K562 (cell line): ENCODE measurements at regions not wholly inside any gene's neighbourhood (a gene's known extent, or its start where the extent isn't known, plus 50 kb on each side); places are given as distances from the start of the nearest gene placed in this dataset.

Experiments used
- BRD4 ChIP-seq: fragments of 200-600 bp; sonication (generic); IDR thresholded peaks from 2 replicates; pipeline ENCODE4 v1.6.1; 2017; ENCODE audit warnings: inconsistent platforms
- CTCF ChIP-seq, 3 experiments: IDR thresholded peaks in 2 of 3; conservative IDR thresholded peaks in 1 of 3; 2 replicates each; pipeline ENCODE4 v1.5.1; 2011 to 2012; ENCODE audit warnings: low read length in 3 of 3, mild to moderate bottlenecking in 3 of 3, control low read depth in 2 of 3, improper control_type of control experiment in 1 of 3, inconsistent platforms in 1 of 3, low read depth in 1 of 3, mixed read lengths in 1 of 3, moderate library complexity in 1 of 3; ENCODE audit not compliant: insufficient read depth in 2 of 3
- KDM2B ChIP-seq: fragments of 250-450 bp; sonication (Bioruptor Pico); IDR thresholded peaks from 2 replicates; pipeline ENCODE4 v1.8.0; 2021; ENCODE audit warnings: mild to moderate bottlenecking, moderate library complexity
- MAZ ChIP-seq, 2 experiments: fragments of 450-650 bp in 1 of 2; sonication (generic) in 1 of 2; formaldehyde crosslinking; IDR thresholded peaks in 1 of 2; conservative IDR thresholded peaks in 1 of 2; 2 replicates each; pipeline versions ENCODE4 v1.4.0 to v1.5.0; 2020; ENCODE audit warnings: mild to moderate bottlenecking in 1 of 2, missing genetic modification reagents in 1 of 2
- NBN ChIP-seq: fragments of 450-650 bp; IDR thresholded peaks from 2 replicates; pipeline ENCODE4 v1.6.1; 2016; ENCODE audit warnings: low read depth, mild to moderate bottlenecking
- NR2C1 ChIP-seq, 2 experiments: fragments of 450-650 bp; IDR thresholded peaks; 2 replicates each; pipeline ENCODE4 v1.6.1; 2017; ENCODE audit warnings: mild to moderate bottlenecking in 2 of 2, antibody characterized with exemption in 1 of 2, inconsistent platforms in 1 of 2, missing compliant biosample characterization in 1 of 2, missing genetic modification characterization in 1 of 2
- NRF1 ChIP-seq, 2 experiments: fragments of 450-650 bp; IDR thresholded peaks in 1 of 2; conservative IDR thresholded peaks in 1 of 2; 2 replicates each; pipeline ENCODE4 v1.6.1; 2014; ENCODE audit warnings: mild to moderate bottlenecking in 2 of 2
- PCBP2 ChIP-seq: fragments of 200-400 bp; formaldehyde crosslinking; IDR thresholded peaks from 2 replicates; pipeline ENCODE4 v1.6.1; 2018; ENCODE audit warnings: low read length, low read depth, mild to moderate bottlenecking, moderate library complexity; ENCODE audit not compliant: poor library complexity, severe bottlenecking
- RBBP5 ChIP-seq: fragments of 200-600 bp; sonication (generic); IDR thresholded peaks from 2 replicates; pipeline ENCODE4 v1.6.1; 2012; ENCODE audit warnings: borderline replicate concordance, mild to moderate bottlenecking, low read length, control low read depth, inconsistent platforms; ENCODE audit not compliant: insufficient read depth, poor library complexity, severe bottlenecking
- RFX5 ChIP-seq: IDR thresholded peaks from 2 replicates; pipeline ENCODE4 v1.6.1; 2011; ENCODE audit warnings: low read depth, mild to moderate bottlenecking, improper control_type of control experiment, low read length
- SMARCA5 ChIP-seq: fragments of 450-650 bp; IDR thresholded peaks from 2 replicates; pipeline ENCODE4 v1.6.1; 2016
- SP2 ChIP-seq: IDR thresholded peaks from 2 replicates; pipeline ENCODE4 v1.6.1; 2011; ENCODE audit warnings: mild to moderate bottlenecking, low read depth, low read length, moderate library complexity; ENCODE audit not compliant: poor library complexity, severe bottlenecking; ENCODE audit errors: extremely low read depth
- TAF1 ChIP-seq: IDR thresholded peaks from 2 replicates; pipeline ENCODE4 v1.6.1; 2011; ENCODE audit warnings: mild to moderate bottlenecking, low read length, moderate library complexity; ENCODE audit not compliant: insufficient read depth, control insufficient read depth, severe bottlenecking; ENCODE audit errors: extremely low read depth
- TCF7L2 ChIP-seq: fragments of 150-350 bp; IDR thresholded peaks from 2 replicates; pipeline ENCODE4 v1.6.1; 2016; ENCODE audit warnings: low read depth, mild to moderate bottlenecking, low read length, moderate library complexity

DNA sequence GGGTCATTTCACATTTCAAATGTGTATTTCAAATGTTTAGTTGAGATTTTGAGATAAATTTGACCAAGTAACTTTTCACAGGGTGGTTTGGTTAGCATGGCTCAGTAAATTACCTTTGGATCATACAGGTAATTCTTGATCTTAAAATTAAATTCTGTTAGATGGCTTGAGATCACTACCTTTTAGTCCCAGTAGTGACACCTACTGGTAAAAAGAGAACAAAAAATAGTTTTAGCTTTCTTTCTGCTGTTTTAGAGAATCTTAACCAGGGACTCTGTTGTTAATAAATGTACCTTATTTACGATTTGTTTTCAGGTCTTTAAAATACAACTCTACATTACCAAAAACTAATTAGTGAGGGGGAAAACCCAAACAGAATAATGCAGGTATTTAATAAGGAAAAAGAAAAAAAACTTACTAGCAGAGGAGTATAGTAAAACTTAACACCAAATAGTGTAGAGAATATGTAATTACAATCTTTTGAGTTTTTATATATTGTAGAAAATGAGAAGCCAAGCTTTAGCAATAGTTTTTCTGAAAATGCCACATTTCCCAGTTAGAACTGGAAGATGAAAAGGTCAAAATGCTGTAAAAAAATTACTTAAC is 620.3 kb upstream of the AGTR1 start:
- no peak for TF ChIP-seq RFX5
- TF ChIP-seq NBN: no peak
- TF ChIP-seq SMARCA5: no peak
- no peak for TF ChIP-seq RBBP5
- no peak for TF ChIP-seq TCF7L2
- no peak for TF ChIP-seq SP2
- no peak for TF ChIP-seq NR2C1 (IDR thresholded peaks at IDR 0.05)
- TF ChIP-seq NR2C1 (tag; IDR thresholded peaks at IDR 0.05): no peak
- no peak for TF ChIP-seq NRF1 (conservative IDR thresholded peaks at IDR 0.05 in 1 of 2, IDR thresholded peaks at IDR 0.05 in 1 of 2)
- no peak for TF ChIP-seq KDM2B (CRISPR knock-in tag)
- no peak for TF ChIP-seq CTCF (IDR thresholded peaks at IDR 0.05 in 2 of 3, conservative IDR thresholded peaks at IDR 0.05 in 1 of 3; ENCODE audit: insufficient read depth in 2 of 3, low read depth in 1 of 3, low read length in 3 of 3)
- no peak for TF ChIP-seq PCBP2
- no peak for TF ChIP-seq TAF1
- TF ChIP-seq BRD4: no peak
- TF ChIP-seq MAZ (CRISPR knock-in tag; conservative IDR thresholded peaks at IDR 0.05 in 1 of 2, IDR thresholded peaks at IDR 0.05 in 1 of 2): no peak
